GM18517 (cell line): ENCODE measurements at regions not wholly inside any gene's neighbourhood (a gene's known extent, or its start where the extent isn't known, plus 50 kb on each side); places are given as distances from the start of the nearest gene placed in this dataset.
"Not testable (repeated sequence)": the region's sequence is repeated elsewhere in the genome, so short reads cannot be mapped to it uniquely, and the experiment has no call there.

Experiments used
- ATAC-seq: cut with Tn5 transposase; IDR thresholded peaks from one replicate; pipeline ENCODE4 v1.9.1; 2021; ENCODE audit warnings: mild to moderate bottlenecking, moderate library complexity; ENCODE audit not compliant: unreplicated experiment

DNA sequence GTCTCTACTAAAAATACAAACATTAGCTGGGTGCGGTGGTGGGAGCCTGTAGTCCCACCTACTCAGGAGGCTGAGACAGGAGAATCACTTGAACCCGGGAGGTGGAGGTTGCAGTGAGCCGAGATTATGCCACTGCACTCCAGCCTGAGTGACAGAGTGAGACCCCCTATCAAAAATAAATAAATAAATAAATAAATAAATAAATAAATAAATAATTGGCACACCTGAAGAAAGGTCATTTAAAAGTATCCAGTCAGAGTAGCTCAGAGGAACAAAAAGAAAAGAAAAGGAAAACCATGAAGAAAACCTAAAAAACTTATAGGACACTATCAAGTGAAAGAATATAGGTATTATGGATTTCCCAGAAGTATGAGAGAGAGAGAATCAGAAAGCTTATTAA is 330.1 kb upstream of the AR start:
- ATAC-seq, result not testable (repeated sequence)

DNA sequence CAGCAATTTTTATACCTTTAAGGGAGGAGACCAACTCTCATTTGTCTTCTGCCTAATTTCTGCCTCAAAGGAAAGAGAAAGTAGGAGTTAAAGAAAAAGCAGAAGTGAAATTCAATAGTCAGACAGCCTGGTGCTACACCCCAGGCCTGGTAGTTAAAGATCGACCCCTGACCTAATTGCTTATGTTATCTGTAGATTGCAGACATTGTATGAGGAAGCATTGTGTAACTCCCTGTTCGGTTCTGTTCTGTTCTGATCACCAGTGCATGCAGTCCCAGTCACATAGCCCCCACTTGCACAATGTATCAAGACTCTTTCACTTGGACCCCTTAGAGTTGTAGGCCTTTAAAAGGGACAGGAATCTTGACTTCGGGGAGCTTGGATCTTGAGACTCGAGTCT is 335.9 kb upstream of the AR start:
- no peak for ATAC-seq

DNA sequence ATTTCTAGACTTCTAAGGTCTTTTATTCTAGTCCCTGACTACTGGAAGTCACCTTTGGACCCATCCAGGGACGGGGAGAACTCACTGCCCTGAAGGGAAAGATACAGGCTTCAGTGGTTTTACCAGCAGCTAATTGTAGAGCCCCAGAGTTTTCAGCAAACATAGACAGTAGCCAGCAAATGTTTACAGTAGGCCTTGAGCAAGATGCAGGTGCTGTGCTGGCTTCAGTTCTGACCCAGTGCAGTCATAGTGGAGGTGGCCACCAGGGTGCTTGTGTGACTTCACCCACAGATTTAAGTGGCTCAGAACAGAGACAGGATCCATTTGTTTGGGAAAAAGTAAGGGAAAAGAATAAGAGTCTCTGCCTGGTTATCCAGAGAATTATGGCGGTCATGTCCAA is 384.4 kb upstream of the AR start:
- ATAC-seq, result no peak

DNA sequence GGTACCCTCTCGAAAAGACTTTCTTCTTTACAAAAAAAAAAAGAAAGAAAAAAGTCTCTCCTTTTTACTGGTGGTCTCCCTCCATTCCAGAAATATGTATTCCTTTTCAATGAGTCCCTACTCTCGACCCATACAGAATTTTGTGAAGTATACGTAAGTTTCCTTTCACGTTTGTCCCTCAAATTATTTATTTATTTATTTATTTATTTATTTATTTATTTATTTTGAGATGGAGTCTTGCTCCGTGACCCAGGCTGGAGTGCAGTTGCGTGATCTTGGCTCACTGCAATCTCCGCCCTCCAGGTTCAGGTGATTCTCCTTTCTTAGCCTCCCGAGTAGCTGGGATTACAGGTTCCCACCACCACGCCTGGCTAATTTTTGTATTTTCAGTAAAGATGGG is 429.2 kb upstream of the AR start:
- no peak for ATAC-seq

DNA sequence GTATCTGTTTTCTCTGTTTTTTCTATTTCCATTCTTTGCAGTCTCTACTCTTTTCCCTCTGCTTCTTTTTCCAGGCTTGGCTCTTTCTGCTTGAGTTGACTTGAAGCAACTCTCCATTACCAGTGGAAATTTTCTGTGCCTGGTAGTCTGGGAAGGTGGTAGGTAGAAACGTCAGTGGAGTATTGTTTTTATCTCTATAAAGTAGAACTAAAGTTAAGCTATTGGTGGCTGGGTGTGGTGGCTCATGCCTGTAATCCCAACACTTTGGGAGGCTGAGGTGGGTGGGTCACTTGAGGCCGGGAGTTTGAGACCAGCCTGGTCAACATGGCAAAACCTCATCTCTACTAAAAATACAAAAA is 438.1 kb upstream of the AR start:
- ATAC-seq, result no peak

DNA sequence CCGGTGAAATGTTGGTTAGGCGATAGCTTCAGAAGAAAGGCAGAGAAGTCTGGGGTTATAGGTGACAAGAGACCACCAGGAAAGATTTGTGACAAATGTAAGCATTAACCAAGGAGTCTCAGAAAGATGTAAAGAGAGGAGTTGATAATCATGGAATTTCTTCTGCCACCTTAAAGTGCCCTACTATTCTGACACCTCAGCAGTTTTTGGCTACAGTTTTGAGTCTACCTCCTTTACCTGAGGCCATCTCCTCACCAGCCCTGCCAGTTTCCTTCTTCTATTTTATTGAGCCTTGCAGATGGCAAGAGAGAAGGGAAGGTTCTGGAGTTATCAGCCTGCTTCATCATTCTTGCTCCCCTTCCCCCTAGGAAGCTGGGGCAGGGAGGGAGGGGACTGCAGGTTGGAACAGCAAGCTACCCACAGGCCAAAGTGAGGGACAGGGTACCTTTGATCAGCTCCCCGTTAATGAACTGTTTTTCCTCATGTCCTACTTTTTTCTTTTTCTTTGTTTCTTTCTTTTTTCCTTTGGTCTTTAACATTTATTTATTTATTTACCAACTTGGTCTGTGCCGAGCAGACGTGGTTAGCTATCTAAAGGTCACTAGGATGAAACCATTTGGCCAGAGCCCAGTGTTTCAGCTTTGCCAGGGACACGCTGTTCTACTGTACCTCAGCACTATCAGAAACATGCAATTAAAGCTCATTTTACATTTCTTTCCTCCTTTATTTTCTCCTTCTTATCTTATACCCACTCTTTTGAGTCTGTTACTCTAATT is 438.7 kb upstream of the AR start:
- ATAC-seq, result no peak

DNA sequence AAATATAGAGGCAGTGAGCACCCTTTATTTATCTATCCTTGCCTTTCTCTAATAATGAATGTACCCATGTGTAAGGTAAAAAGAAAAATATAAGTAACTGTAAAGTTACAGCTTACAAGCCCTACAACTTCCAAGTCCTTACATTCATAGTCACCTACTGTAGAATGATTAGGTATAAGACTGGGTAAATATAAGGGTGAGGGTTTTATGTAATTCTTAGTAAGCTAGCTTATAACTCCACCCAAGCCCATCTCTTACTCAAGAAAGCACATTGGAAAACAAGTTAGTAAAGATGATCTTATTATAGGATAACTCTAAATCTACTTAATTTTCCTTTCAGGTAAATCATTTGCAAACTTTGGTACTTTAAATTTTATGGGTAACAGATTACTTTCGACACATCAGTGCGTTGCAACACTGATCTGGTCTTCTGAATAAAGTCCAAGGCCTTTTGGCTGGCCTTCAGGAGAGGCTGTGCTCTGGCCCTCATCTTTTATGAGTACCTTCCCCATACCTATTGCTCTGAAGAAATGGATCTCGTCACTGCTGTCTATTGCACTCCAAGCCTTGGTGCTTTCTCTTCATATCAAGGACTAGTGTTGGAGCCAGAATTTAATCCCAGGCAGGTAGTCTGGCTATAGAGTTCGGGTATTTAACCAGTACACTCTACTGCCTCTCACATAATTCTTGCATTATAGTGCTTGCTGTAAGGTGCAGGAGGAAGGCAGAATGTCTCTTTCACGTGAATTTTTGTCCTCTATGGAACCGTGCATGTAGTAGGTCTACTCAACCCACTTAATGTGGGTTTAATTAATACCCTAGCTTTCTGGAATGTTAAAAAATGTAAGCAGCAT is 443.6 kb upstream of the AR start:
- no peak for ATAC-seq

DNA sequence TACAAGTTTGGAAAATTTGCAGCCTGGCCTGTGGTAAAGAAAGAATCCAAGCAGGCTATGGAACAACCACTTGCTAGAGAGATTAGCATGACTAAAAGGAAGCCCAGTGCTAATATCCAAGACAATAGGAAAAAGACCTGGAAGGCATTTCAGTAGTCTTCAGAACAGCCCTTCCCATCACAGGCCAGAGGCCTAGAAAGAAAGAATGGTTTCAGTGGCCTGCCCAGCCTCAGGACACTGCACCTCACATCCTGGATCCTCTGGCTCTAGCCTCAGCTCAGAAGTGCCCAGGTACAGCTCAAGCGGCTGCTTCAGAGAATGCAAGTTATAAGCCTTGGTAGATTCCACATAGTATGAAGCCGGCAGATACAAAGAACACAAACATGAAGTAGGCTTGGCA is 449.8 kb upstream of the AR start:
- no peak for ATAC-seq

DNA sequence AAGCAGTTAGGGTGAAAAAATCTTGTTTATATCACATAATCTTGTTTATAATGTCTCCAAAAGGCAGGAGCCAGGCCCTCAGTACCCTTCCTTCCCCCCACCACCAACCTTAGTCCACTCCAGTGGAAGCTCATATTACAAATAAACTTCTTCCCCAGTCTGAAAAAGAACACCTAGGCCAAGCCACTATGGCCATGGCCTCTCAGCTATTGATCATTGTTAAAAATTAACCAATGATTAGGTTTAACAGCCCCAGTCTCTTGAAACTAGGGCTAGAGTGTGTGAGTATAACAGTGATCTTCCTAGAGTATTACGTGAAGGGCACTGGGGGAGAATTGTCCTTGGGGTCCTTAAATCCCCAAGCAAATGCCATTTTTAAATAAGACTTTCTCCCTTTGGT is 411.9 kb upstream of the EDA2R start:
- ATAC-seq, result no peak

DNA sequence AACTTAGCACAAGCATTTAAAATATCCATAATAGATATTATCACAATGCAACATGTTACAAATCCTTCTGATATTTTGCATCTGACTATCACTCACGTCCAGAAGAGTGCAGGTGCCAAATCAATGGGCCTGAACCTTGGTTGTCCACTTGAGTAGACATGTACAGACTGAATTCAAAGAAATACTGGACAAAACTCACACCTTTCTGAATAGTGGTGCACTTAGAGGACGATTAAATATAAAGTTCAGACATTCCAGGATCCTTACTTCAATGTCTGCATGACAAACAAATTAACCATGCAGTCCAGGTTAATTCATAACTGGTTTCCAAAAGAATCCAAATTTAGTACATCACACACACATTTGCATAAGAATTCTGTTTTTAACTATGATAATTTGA is 406.0 kb upstream of the EDA2R start:
- no peak for ATAC-seq

DNA sequence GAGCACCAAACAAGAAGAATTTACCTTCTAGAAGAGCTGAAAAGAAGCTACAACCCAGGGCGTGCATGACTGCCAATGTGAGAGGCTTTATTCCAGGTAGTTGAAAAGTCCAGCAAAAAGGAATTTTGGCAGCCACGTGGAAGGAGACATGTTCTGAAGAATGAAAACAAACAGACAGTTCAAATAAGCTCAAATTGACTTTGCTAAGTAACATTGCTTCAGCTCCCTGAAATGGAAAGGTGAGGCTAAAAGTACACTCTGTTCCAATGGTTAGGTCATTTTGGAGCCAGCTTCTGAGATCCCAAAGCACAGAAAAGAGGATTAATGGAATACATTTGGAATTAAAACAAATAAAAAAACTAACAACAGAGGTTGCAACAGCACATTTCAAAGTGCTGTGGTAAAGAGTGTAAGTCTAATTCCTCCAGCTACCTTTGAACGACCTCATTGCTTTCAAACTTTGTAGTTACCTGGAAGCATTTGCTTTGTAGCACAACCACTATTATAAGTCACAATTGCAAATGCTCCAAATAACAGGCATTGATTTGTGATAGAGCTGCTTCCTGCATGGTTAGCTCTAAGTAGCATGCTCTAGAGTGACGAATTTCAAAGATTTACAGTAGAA is 405.3 kb upstream of the EDA2R start:
- ATAC-seq, result no peak

DNA sequence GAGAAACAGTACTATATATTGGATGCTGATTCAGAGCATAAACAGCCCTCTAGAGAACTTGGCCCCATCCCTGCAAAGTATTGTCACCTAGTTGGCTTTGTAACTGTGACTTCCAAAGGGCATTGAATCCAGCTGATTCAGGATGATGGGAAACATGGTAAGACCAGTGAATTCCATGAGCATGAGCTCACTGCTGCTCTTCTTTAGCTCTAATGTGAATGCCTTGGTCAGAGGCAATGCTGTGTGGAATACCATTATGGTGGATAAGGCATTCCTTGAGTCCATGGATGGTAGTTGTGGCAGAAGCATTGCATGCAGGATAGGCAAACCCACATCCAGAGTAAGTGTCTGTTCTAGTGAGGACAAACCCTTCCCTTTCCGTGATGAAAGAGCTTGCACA is 365.6 kb upstream of the EDA2R start:
- ATAC-seq, result no peak

DNA sequence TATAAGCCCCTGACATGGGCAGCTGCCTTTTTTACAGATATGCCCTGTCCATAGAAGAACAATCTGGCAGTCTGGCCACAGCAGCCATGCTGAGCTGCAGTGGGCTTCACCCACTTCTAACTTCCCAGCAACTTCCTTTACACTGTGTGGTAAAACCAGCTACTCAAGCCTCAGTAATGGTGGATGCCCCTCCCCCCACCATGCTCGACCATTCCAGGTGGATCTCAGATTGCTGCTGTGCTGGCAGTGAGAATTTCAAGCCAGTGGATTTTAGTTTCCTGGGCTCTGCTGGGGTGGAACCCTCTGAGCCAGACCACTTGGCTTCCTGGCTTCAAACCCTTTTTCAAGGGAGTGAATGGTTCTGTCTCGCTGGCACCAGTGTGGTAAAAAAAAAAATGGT is 355.9 kb upstream of the EDA2R start:
- ATAC-seq, result no peak

DNA sequence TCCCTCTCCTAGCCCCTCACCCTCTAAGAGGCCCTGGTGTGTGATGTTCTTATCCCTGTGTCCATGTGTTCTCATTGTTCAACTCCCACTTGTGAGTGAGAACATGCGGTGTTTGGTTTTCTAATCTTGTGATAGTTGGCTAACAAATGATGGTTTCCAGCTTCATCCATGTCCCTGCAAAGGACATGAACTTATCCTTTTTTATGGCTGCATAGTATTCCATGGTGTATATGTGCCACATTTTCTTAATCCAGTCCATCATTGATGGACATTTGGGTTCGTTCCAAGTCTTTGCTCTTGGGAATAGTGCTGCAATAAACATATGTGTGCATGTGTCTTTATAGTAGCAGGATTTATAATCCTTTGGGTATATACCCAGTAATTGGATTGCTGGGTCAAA is 353.2 kb upstream of the EDA2R start:
- not testable (repeated sequence) for ATAC-seq

DNA sequence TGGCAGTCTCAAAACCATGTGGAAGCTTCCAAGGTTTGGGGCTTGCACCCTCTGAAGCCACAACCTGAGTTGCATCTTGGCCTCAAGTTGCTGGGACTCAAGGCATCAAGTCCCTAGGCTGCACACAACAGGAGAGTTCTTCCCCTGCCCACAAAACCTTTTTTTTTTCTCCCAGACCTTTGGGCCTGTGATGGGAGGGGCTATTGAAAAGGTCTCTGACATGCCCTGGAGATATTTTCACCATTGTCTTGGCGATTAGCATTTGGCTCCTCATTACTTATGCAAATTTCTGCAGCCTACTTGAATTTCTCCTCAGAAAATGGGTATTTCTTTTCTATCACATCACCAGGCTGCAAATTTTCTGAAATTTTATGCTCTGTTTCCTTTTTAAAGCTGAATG is 349.5 kb upstream of the EDA2R start:
- no peak for ATAC-seq

DNA sequence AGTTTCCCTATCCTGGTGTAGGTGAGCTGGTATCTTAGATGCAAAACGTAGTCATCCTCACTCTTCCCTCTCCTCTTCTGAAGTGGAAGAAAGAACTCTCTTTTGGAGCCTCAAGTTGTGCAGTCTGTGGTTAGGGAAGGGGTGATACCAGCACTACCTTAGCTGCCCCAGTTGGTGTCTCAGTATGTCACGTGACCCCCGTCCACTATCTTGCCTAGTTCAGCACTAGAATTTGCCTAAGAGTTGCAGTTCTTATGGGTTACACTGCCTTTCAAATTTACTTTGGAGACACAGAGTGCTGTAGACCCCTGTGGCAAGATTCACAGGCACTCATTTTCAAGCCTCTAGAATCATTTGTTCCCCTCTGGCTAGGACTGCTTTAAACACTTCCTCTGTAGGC is 322.8 kb upstream of the EDA2R start:
- ATAC-seq, result no peak

DNA sequence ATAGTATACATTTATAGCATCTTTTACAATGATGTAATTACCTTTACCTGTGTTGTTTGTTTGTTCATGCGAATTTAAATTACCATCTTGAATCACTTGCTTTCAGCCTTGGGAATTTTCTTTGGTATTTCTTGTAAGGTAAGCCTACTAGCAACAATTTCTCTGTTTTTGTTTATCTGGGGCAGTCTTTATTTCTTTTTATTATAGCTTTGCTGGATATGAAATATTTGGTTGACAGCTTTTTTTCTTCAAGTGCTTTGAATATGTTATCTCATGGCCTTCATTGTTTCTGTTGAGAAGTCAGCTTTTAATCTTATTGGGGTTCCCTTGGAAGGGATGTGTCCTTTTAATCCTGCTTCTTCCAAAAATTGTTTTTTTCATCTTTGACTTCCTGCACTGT is 292.8 kb upstream of the EDA2R start:
- ATAC-seq, result no peak

DNA sequence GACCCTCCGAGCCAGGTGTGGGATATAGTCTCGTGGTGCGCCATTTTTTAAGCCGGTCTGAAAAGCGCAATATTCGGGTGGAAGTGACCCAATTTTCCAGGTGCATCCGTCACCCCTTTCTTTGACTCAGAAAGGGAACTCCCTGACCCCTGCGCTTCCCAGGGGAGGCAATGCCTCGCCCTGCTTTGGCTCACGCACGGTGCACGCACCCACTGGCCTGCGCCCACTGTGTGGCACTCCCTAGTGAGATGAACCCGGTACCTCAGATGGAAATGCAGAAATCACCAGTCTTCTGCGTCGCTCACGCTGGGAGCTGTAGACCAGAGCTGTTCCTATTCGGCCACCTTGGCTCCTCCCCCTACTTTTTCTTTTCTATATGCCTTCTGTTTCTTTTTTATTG is 291.6 kb upstream of the EDA2R start:
- not testable (repeated sequence) for ATAC-seq

DNA sequence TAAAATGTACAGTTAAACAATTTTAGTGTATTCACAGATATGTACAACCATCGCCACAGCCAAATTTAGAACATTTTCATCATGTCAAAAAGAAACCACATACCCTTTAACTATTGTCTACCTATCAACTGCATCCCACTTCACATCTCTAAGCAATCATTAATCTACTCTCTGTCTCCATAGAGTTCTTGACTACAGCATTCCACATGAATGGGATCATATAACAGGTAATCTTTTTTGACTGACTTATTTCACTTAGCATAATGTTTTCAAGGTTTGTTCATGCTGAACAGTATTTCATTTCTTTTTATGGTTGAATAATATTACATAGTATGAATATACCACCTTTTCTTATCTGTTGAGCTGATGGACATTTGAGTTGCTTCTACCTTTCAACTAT is 281.4 kb upstream of the EDA2R start:
- no peak for ATAC-seq

DNA sequence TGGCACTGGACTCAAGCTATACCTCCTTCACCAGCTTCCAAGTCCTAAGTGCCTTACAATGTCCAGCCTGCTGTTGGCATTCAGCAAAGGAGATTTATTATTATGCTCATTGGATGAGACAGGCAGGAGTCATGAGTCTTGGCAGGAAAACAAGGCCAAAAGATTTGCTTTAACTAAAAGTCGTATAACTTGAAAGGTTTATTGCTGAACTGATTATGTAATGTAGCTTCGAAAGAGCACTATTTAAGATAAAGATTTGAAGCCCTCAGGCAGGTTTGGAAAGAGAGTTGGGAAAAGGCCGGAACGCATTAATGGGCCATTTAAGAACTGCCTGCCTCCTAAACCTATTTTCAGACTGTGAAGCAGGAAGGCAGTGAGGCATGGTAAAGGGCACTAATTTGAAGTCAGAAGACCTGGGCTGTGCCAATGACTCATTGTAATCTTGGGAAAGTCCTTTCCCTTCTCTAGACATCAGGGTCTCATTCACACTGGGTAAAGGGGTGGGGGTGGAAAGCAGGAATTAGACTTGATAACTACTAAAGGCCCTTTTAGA is 280.5 kb upstream of the EDA2R start:
- no peak for ATAC-seq

DNA sequence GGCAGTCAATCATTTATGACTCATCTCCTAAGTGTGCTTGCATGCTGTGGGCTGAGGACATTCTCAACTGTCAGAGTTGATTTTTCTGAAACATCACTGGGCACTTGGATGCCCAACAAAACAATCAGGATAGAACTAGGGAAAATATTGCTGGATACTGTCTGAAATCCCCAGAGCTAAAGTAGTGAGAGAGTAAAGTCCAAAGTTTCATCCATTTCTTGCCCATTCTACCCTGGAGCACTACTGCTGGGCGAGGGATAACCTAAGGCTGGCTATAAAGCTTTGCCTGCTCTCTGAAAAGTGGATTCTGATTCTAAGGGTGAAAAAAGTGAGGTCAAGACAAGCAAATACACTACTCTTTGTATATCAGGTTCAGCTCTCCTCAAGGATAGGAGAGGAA is 279.6 kb upstream of the EDA2R start:
- ATAC-seq, result no peak

DNA sequence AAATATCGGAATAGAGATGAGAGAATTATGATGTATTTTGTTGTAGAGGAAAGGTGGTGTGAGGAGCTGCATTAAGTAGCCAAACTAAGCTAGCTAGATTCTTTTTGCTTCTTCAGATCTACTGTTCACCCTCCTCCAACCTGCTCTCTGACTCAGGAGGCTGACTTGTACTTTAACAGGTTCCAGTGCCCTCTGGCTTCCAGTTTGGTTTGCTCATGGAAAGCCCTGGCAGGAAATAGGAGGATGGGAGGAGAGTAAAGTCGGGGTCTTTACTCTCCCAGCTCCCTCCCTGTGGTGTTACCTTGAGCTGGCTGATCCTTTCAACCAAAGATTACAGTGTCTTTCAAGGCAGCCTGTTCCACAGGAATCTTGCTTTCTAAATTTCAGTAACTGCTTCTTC is 277.0 kb upstream of the EDA2R start:
- no peak for ATAC-seq
